MCF 10A (cell line): ENCODE measurements at regions not wholly inside any gene's neighbourhood (a gene's known extent, or its start where the extent isn't known, plus 50 kb on each side); places are given as distances from the start of the nearest gene placed in this dataset.

Source experiments
- BruUV-seq: library from RNA; stranded (reverse); fragments of 400-500 nt; replicated peaks from 2 replicates; lab custom pipeline; 2021; lab: Mats Ljungman, UMichigan
- CTCF ChIA-PET: fragments of 300-600 bp; sonication (Branson Sonifier 250); formaldehyde crosslinking; extraction: SDS; loops from one replicate; lab custom pipeline; 2021; ENCODE audit warnings: antibody characterized with exemption, inconsistent platforms; lab: Yijun Ruan, JAX
- POLR2A ChIA-PET: fragments of 300-600, 350-650 bp; sonication (Branson Sonifier 250); formaldehyde crosslinking; extraction: SDS; loops from one replicate; lab custom pipeline; 2020; ENCODE audit warnings: antibody characterized with exemption, inconsistent platforms; lab: Yijun Ruan, JAX
- DNase-seq: peaks from one replicate; pipeline ENCODE4 v3.0.0-alpha.2; 2018; ENCODE audit not compliant: unreplicated experiment
- H3K27ac Mint-ChIP-seq: one replicate; pipeline ENCODE4 v1.8.0; 2022; ENCODE audit warnings: mild to moderate bottlenecking, low read depth, mixed read lengths; ENCODE audit not compliant: unreplicated experiment
- H3K27me3 Mint-ChIP-seq: one replicate; pipeline ENCODE4 v1.8.0; 2022; ENCODE audit warnings: mixed read lengths; ENCODE audit not compliant: insufficient read depth, unreplicated experiment
- H3K36me3 Mint-ChIP-seq: one replicate; pipeline ENCODE4 v1.8.0; 2022; ENCODE audit warnings: mild to moderate bottlenecking, moderate library complexity, mixed read lengths; ENCODE audit not compliant: insufficient read depth, unreplicated experiment
- H3K4me1 Mint-ChIP-seq: one replicate; pipeline ENCODE4 v1.8.0; 2022; ENCODE audit warnings: mixed read lengths; ENCODE audit not compliant: insufficient read depth, unreplicated experiment
- H3K4me3 Mint-ChIP-seq: one replicate; pipeline ENCODE4 v1.8.0; 2022; ENCODE audit warnings: mild to moderate bottlenecking, moderate library complexity, mixed read lengths; ENCODE audit not compliant: unreplicated experiment
- H3K9me3 Mint-ChIP-seq: one replicate; pipeline ENCODE4 v1.8.0; 2022; ENCODE audit warnings: mixed read lengths; ENCODE audit not compliant: unreplicated experiment
- CTCF ChIP-seq: fragments of 200-600 bp; IDR thresholded peaks from one replicate; pipeline ENCODE4 v1.8.0; 2022; ENCODE audit warnings: antibody characterized with exemption, mild to moderate bottlenecking; ENCODE audit not compliant: unreplicated experiment
- intact Hi-C: fragments of 100-400 bp; cut with micrococcal nuclease; formaldehyde crosslinking; loops from 2 replicates; pipeline ENCODE4 v1.14.1; 2022

GRCh38 chr16:63100082-63100481 is 1063.8 kb upstream of the CDH8 start:
- Mint-ChIP-seq H3K4me1 (no peaks in the 10 kb centered on the region), H3K27me3 (no peaks in the 10 kb centered on the region), H3K4me3 (no peak overlapping the region), H3K36me3 (no peaks in the 10 kb centered on the region), H3K9me3 (peaks cover 9% of the 10 kb centered on the region), H3K27ac (no peak overlapping the region)
- intact Hi-C loops, result no loop called here
- no peak for DNase-seq
- TF ChIP-seq CTCF, result no peak
- ChIA-PET POLR2A (no interaction called here), CTCF (no interaction called here)
- no TSS peak for BruUV-seq

GRCh38 chr16:63096857-63097256 is 1060.6 kb upstream of the CDH8 start:
- H3K9me3 Mint-ChIP-seq, result peaks cover 9% of the 10 kb centered on the region
- TF ChIP-seq CTCF, result no peak
- H3K4me1 Mint-ChIP-seq, result no peaks in the 10 kb centered on the region
- CTCF ChIA-PET, result no interaction called here
- POLR2A ChIA-PET, result no interaction called here
- no peak overlapping the region for H3K4me3 Mint-ChIP-seq
- DNase-seq, result no peak
- intact Hi-C loops, result no loop called here
- H3K27me3 Mint-ChIP-seq, result no peaks in the 10 kb centered on the region
- H3K27ac Mint-ChIP-seq, result no peak overlapping the region
- no peaks in the 10 kb centered on the region for H3K36me3 Mint-ChIP-seq
- BruUV-seq, result no TSS peak

- Mint-ChIP-seq H3K4me3 (no peak overlapping the region), H3K4me1 (no peaks in the 10 kb centered on the region), H3K27me3 (no peaks in the 10 kb centered on the region), H3K36me3 (no peaks in the 10 kb centered on the region), H3K9me3 (no peaks in the 10 kb centered on the region), H3K27ac (no peak overlapping the region)
- ChIA-PET CTCF (no interaction called here), POLR2A (no interaction called here)
- no peak for DNase-seq
- intact Hi-C loops, result no loop called here
- no TSS peak for BruUV-seq
- no peak for TF ChIP-seq CTCF
Observed at GRCh38 chr16:63092736-63093135, 1056.5 kb upstream of the CDH8 start.

- intact Hi-C loops, result no loop called here
- no peak for DNase-seq
- CTCF ChIA-PET, result no interaction called here
- no TSS peak for BruUV-seq
- POLR2A ChIA-PET, result no interaction called here
- Mint-ChIP-seq H3K27ac (no peak overlapping the region), H3K9me3 (peaks cover 15% of the 10 kb centered on the region), H3K36me3 (no peaks in the 10 kb centered on the region), H3K27me3 (no peaks in the 10 kb centered on the region), H3K4me3 (no peak overlapping the region), H3K4me1 (no peaks in the 10 kb centered on the region)
- no peak for TF ChIP-seq CTCF
Observed at GRCh38 chr16:63082101-63082500, 1045.9 kb upstream of the CDH8 start.
